HG03066 (cell line): ENCODE measurements at regions not wholly inside any gene's neighbourhood (a gene's known extent, or its start where the extent isn't known, plus 50 kb on each side); places are given as distances from the start of the nearest gene placed in this dataset.

Experiments
- ATAC-seq: cut with Tn5 transposase; IDR thresholded peaks from one replicate; pipeline ENCODE4 v1.9.1; 2021; ENCODE audit warnings: low read depth; ENCODE audit not compliant: unreplicated experiment

- ATAC-seq = no peak
Observed at GRCh38 chr6:169165561-169166300, 87.9 kb downstream of the THBS2 start.

- ATAC-seq = no peak
Observed at GRCh38 chr6:169164986-169165385, 88.7 kb downstream of the THBS2 start.

GRCh38 chr6:169164451-169164850 is 89.2 kb downstream of the THBS2 start:
- ATAC-seq = no peak

GRCh38 chr6:169163411-169163901 is 90.2 kb downstream of the THBS2 start:
- ATAC-seq = no peak

GRCh38 chr6:169162752-169163407 is 90.8 kb downstream of the THBS2 start:
- no peak for ATAC-seq

GRCh38 chr6:169162249-169162648 is 91.4 kb downstream of the THBS2 start:
- ATAC-seq = no peak

- no peak for ATAC-seq
Observed at GRCh38 chr6:169161572-169162167, 92.0 kb downstream of the THBS2 start.

- ATAC-seq = no peak
Observed at GRCh38 chr6:169160855-169161560, 92.6 kb downstream of the THBS2 start.

GRCh38 chr6:169160091-169160854 is 93.4 kb downstream of the THBS2 start:
- ATAC-seq = no peak

GRCh38 chr6:169159331-169159730 is 94.3 kb downstream of the THBS2 start:
- ATAC-seq = no peak

GRCh38 chr6:169158691-169159090 is 95.0 kb downstream of the THBS2 start:
- no peak for ATAC-seq

GRCh38 chr6:169158174-169158573 is 95.5 kb downstream of the THBS2 start:
- no peak for ATAC-seq

- no peak for ATAC-seq
Observed at GRCh38 chr6:169157197-169158148, 96.2 kb downstream of the THBS2 start.

- no peak for ATAC-seq
Observed at GRCh38 chr6:169156793-169157147, 96.9 kb downstream of the THBS2 start.

- no peak for ATAC-seq
Observed at GRCh38 chr6:169156108-169156792, 97.4 kb downstream of the THBS2 start.

GRCh38 chr6:169155481-169155880 is 98.2 kb downstream of the THBS2 start:
- no peak for ATAC-seq

GRCh38 chr6:169153401-169153800 is 100.2 kb downstream of the THBS2 start:
- ATAC-seq = no peak

- no peak for ATAC-seq
Observed at GRCh38 chr6:169146521-169146920, 107.1 kb downstream of the THBS2 start.
